Activated CD8-positive, alpha-beta memory T cell treated with anti-CD3 and anti-CD28 coated beads for 48 hours (primary cell): ENCODE measurements at regions not wholly inside any gene's neighbourhood (a gene's known extent, or its start where the extent isn't known, plus 50 kb on each side); places are given as distances from the start of the nearest gene placed in this dataset.

ENCODE experiments used
- DNase-seq, 3 experiments: peaks; one replicate each; pipeline ENCODE4 v3.0.0-alpha.2; 2020; ENCODE audit warnings: low read depth in 2 of 3, low spot score in 2 of 3

DNA sequence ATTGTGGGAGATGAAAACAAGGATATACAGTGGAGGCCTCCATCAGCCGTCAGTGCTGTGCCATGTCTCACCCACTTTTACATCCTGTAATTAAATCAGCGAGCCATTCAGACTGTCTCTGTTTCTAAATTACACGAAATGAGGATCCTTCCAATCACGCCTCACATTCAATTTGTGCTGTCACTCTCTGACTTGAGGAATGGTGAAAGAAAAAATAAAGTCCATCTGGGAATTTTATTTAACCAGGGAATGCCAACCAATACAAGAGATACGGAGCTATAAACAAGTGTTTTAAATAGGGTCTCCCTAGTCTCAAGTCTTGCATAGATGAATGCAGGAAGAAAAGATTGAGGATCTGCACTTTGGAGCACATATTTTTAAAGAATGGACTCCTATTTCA is 72.8 kb downstream of the CMPK2 start:
- DNase-seq: no peak

DNA sequence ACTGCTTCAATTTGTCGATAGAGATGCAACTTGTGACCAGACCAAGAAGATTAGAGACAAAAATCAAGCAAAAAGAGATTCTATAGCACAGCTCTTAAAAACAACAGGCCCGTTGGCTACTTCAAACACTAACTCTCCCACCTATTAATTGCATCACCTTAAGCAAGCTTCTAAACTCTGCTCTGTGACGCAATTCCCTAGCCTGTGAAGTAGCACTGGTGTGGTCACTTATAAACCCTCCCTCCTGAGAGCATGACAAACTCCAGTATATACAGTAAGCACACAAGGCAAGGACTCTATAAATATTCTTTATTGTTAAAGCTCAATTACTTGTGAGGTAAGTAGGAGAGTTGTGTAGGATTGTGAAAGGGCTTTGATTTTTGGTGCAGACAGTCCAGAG is 72.3 kb downstream of the CMPK2 start:
- DNase-seq: no peak

DNA sequence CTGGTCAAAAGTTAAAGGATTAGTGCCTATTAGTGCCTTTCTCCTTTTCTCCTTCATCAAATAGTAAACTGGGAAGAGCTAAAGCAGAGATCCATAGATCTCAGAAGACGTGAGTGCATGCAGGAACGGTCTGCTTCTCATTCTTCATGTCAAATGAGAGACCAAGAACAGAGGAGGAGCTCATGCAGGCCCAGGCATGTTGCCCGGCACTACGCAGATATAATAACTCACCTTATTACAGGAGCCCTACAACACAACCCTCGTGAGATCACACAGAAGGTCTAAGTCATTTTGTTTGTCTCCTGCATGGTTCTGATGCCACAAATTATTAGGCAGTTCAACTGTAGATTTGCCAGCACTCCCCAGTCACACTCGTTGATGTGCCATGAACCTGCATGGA is 71.8 kb downstream of the CMPK2 start:
- DNase-seq: no peak

DNA sequence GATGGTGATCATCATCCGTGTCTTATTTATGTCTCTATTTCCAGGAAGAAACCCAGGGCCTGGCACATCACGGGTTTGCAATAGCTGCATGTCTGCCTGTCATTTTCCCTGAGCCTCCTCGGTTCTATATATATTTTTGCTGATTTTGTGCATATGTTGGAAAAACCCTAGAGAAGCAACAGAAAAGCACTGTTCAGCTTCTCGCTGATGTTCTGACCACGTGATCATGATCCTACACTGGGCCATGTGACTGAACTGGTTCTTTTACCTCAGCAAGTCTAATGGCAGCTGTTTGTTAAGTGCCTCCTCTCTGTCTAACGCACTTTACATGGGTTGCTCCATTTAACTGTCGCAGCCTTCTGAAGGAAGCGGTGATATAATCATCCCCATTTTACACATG is 71.3 kb downstream of the CMPK2 start:
- no peak for DNase-seq
